Hypothalamus (tissue), 51 donors: ENCODE measurements at regions not wholly inside any gene's neighbourhood (a gene's known extent, or its start where the extent isn't known, plus 50 kb on each side); places are given as distances from the start of the nearest gene placed in this dataset.
A peak's percentile ranks its signal among the peaks of the same experiment; 100 is the strongest.

ENCODE experiments used
- DNase-seq, 51 donors: peaks; one replicate each; lab custom pipeline; 2025; lab: John Stamatoyannopoulos, UW

- peak in 1 of 51 donors; percentile 58 for DNase-seq
These were observed 136.6 kb upstream of the SPRY1 start for GRCh38 chr4:123259676-123260646.

- DNase-seq, result peak in 1 of 51 donors; percentile 40
These were observed 135.9 kb upstream of the SPRY1 start for GRCh38 chr4:123260653-123261052.

- no peak for DNase-seq
These were observed 134.5 kb upstream of the SPRY1 start for GRCh38 chr4:123262080-123262479.

- DNase-seq, result no peak
These were observed 131.2 kb upstream of the SPRY1 start for GRCh38 chr4:123265443-123265842.

- DNase-seq, result no peak
These were observed 130.4 kb upstream of the SPRY1 start for GRCh38 chr4:123266221-123266620.

GRCh38 chr4:123278755-123279154 is 117.8 kb upstream of the SPRY1 start:
- DNase-seq, result no peak

GRCh38 chr4:123283371-123283895 is 113.2 kb upstream of the SPRY1 start:
- DNase-seq, result no peak

GRCh38 chr4:123284168-123284567 is 112.4 kb upstream of the SPRY1 start:
- DNase-seq, result no peak

- no peak for DNase-seq
These were observed 109.6 kb upstream of the SPRY1 start for GRCh38 chr4:123286903-123287466.

GRCh38 chr4:123288309-123289025 is 108.1 kb upstream of the SPRY1 start:
- no peak for DNase-seq

- no peak for DNase-seq
These were observed 105.3 kb upstream of the SPRY1 start for GRCh38 chr4:123291329-123291728.

- peak in 1 of 51 donors; percentile 3 for DNase-seq
These were observed 98.8 kb upstream of the SPRY1 start for GRCh38 chr4:123297836-123298235.

- DNase-seq, result no peak
These were observed 98.3 kb upstream of the SPRY1 start for GRCh38 chr4:123298261-123298660.

GRCh38 chr4:123298801-123299200 is 97.8 kb upstream of the SPRY1 start:
- no peak for DNase-seq

GRCh38 chr4:123299212-123299691 is 97.3 kb upstream of the SPRY1 start:
- no peak for DNase-seq

GRCh38 chr4:123300222-123301039 is 96.2 kb upstream of the SPRY1 start:
- DNase-seq, result no peak

- DNase-seq, result no peak
These were observed 94.7 kb upstream of the SPRY1 start for GRCh38 chr4:123301923-123302322.

- peak in 24 of 51 donors; percentile 3 to 37 (median 10) for DNase-seq
These were observed 92.2 kb upstream of the SPRY1 start for GRCh38 chr4:123304151-123304964.

- no peak for DNase-seq
These were observed 90.9 kb upstream of the SPRY1 start for GRCh38 chr4:123305736-123306135.
